H1 (cell line): ENCODE measurements at regions not wholly inside any gene's neighbourhood (a gene's known extent, or its start where the extent isn't known, plus 50 kb on each side); places are given as distances from the start of the nearest gene placed in this dataset.

Experiments
- CTCF ChIA-PET: fragments of 300-600 bp; sonication (Branson Sonifier 250); formaldehyde crosslinking; loops from one replicate; lab custom pipeline; 2021; ENCODE audit not compliant: partially characterized antibody; lab: Charles Lee
- POLR2A ChIA-PET: fragments of 300-600 bp; sonication (Branson Sonifier 250); formaldehyde crosslinking; loops from one replicate; lab custom pipeline; 2021; ENCODE audit warnings: inconsistent platforms; ENCODE audit not compliant: partially characterized antibody; lab: Charles Lee
- DNase-seq, 2 experiments: peaks; one replicate each; pipeline versions ENCODE4 v3.0.0 to v3.0.0-alpha.2; 2010 to 2022; ENCODE audit warnings: low spot score in 2 of 2, low read depth in 1 of 2, mixed read lengths in 1 of 2
- FAIRE-seq: peaks from 2 replicates; lab custom pipeline; 2011; peaks lifted over from hg19 to GRCh38; lab: Jason Lieb, UNC
- H2AFZ ChIP-seq: 2 replicates; pipeline ENCODE4 v1.8.1; 2012; ENCODE audit warnings: low read length, inconsistent platforms
- H2AK5ac ChIP-seq: 2 replicates; pipeline ENCODE4 v1.6.1; 2013; ENCODE audit warnings: low read depth, low read length
- H2BK120ac ChIP-seq: replicated peaks from 2 replicates; pipeline ENCODE3; 2013; ENCODE audit warnings: low read depth, low read length, inconsistent platforms
- H2BK12ac ChIP-seq: 2 replicates; pipeline ENCODE4 v1.6.1; 2013; ENCODE audit warnings: low read depth, low read length
- H2BK15ac ChIP-seq: 2 replicates; pipeline ENCODE4 v1.6.1; 2013; ENCODE audit warnings: low read length
- H2BK20ac ChIP-seq: 2 replicates; pipeline ENCODE4 v1.6.1; 2013; ENCODE audit warnings: low read length
- H2BK5ac ChIP-seq: 2 replicates; pipeline ENCODE4 v1.6.1; 2013; ENCODE audit warnings: low read depth, low read length
- H3K14ac ChIP-seq: 2 replicates; pipeline ENCODE4 v1.6.1; 2013; ENCODE audit warnings: inconsistent platforms; ENCODE audit not compliant: insufficient read length
- H3K18ac ChIP-seq: 2 replicates; pipeline ENCODE4 v1.6.1; 2013; ENCODE audit warnings: low read length; ENCODE audit errors: extremely low read depth
- H3K23ac ChIP-seq: 2 replicates; pipeline ENCODE4 v1.6.1; 2013; ENCODE audit warnings: inconsistent platforms; ENCODE audit not compliant: insufficient read length
- H3K23me2 ChIP-seq: 2 replicates; pipeline ENCODE4 v1.6.1; 2013; ENCODE audit warnings: low read depth, low read length
- H3K27ac ChIP-seq: 2 replicates; pipeline ENCODE4 v1.6.1; 2011; ENCODE audit warnings: low read depth, low read length, inconsistent platforms
- H3K27me3 ChIP-seq, 4 experiments: replicated peaks in 1 of 4; 1 replicate in 1 of 4; 2 replicates in 3 of 4; pipeline versions ENCODE4 v1.6.1 to v1.8.1; 2011 to 2013; ENCODE audit warnings: low read length in 3 of 4, mild to moderate bottlenecking in 3 of 4, inconsistent platforms in 2 of 4, mixed read lengths in 2 of 4, moderate library complexity in 1 of 4; ENCODE audit not compliant: control insufficient read depth in 3 of 4, insufficient read depth in 3 of 4; ENCODE audit errors: extremely low read depth in 1 of 4
- H3K36me3 ChIP-seq, 4 experiments: 2 replicates each; pipeline versions ENCODE4 v1.6.1 to v1.8.1; 2011 to 2013; ENCODE audit warnings: mild to moderate bottlenecking in 4 of 4, low read length in 3 of 4, moderate library complexity in 2 of 4, control low read depth in 1 of 4, inconsistent platforms in 1 of 4; ENCODE audit not compliant: insufficient read depth in 4 of 4, control insufficient read depth in 2 of 4
- H3K4ac ChIP-seq: replicated peaks from 2 replicates; pipeline ENCODE3; 2013; ENCODE audit warnings: low read length, low read depth, mixed read lengths, inconsistent platforms; ENCODE audit not compliant: insufficient read length
- H3K4me1 ChIP-seq, 4 experiments: replicated peaks in 1 of 4; 1 replicate in 1 of 4; 2 replicates in 3 of 4; pipeline versions ENCODE4 v1.6.1 to v1.8.1; 2011 to 2013; ENCODE audit warnings: low read length in 3 of 4, inconsistent platforms in 2 of 4, mixed read lengths in 1 of 4; ENCODE audit not compliant: insufficient read depth in 4 of 4, control insufficient read depth in 3 of 4
- H3K4me2 ChIP-seq, 2 experiments: 2 replicates each; pipeline versions ENCODE4 v1.6.1 to v1.8.1; 2011 to 2013; ENCODE audit warnings: low read depth in 2 of 2, low read length in 2 of 2, control low read depth in 1 of 2, inconsistent platforms in 1 of 2, mild to moderate bottlenecking in 1 of 2; ENCODE audit not compliant: insufficient read depth in 1 of 2
- H3K4me3 ChIP-seq, 4 experiments: fragments of 200-600, 300-600 bp in 1 of 4; sonication (generic), shearing (Covaris generic), sonication (Bioruptor Twin) in 1 of 4; 2 replicates each; pipeline versions ENCODE4 v1.5.1 to v1.8.1; 2011 to 2016; ENCODE audit warnings: low read length in 4 of 4, low read depth in 3 of 4, control low read depth in 2 of 4, inconsistent platforms in 2 of 4, mild to moderate bottlenecking in 2 of 4, mixed read lengths in 1 of 4, moderate library complexity in 1 of 4; ENCODE audit not compliant: insufficient read depth in 2 of 4; ENCODE audit errors: extremely low read depth in 1 of 4
- H3K56ac ChIP-seq: replicated peaks from 2 replicates; pipeline ENCODE3; 2013; ENCODE audit warnings: low read depth, mild to moderate bottlenecking, mixed read lengths, low read length, inconsistent platforms; ENCODE audit not compliant: insufficient read length
- H3K79me1 ChIP-seq: 2 replicates; pipeline ENCODE4 v1.6.1; 2013; ENCODE audit warnings: low read depth, low read length, control low read depth
- H3K79me2 ChIP-seq, 2 experiments: 2 replicates each; pipeline versions ENCODE4 v1.6.1 to v1.8.1; 2012 to 2013; ENCODE audit warnings: low read length in 2 of 2, mild to moderate bottlenecking in 2 of 2, inconsistent platforms in 1 of 2; ENCODE audit not compliant: insufficient read depth in 2 of 2, control insufficient read depth in 1 of 2
- H3K9ac ChIP-seq, 4 experiments: replicated peaks in 1 of 4; 1 replicate in 1 of 4; 2 replicates in 3 of 4; pipeline versions ENCODE4 v1.6.1 to v1.8.1; 2011 to 2013; ENCODE audit warnings: low read depth in 3 of 4, low read length in 3 of 4, control low read depth in 2 of 4, mild to moderate bottlenecking in 2 of 4, moderate library complexity in 2 of 4, inconsistent platforms in 1 of 4; ENCODE audit errors: extremely low read depth in 1 of 4
- H3K9me3 ChIP-seq, 2 experiments: 2 replicates each; pipeline versions ENCODE4 v1.6.1 to v1.8.1; 2012 to 2013; ENCODE audit warnings: mild to moderate bottlenecking in 2 of 2, moderate library complexity in 2 of 2, control low read depth in 1 of 2, inconsistent platforms in 1 of 2, low read depth in 1 of 2, low read length in 1 of 2, mixed read lengths in 1 of 2; ENCODE audit not compliant: insufficient read depth in 2 of 2
- H4K20me1 ChIP-seq, 2 experiments: replicated peaks in 1 of 2; 2 replicates each; pipeline versions ENCODE3 to v1.8.1; 2011 to 2013; ENCODE audit warnings: inconsistent platforms in 2 of 2, low read length in 2 of 2, mild to moderate bottlenecking in 1 of 2; ENCODE audit not compliant: insufficient read depth in 2 of 2, control insufficient read depth in 1 of 2
- H4K5ac ChIP-seq: 2 replicates; pipeline ENCODE4 v1.6.1; 2013; ENCODE audit warnings: low read length, low read depth, mixed read lengths, inconsistent platforms; ENCODE audit not compliant: insufficient read length
- H4K8ac ChIP-seq: 2 replicates; pipeline ENCODE4 v1.8.0; 2013; ENCODE audit warnings: mild to moderate bottlenecking, moderate library complexity, low read length, inconsistent platforms; ENCODE audit not compliant: insufficient read depth; ENCODE audit errors: extremely low read depth
- H4K91ac ChIP-seq: replicated peaks from 2 replicates; pipeline ENCODE3; 2013; ENCODE audit warnings: low read length, mixed read lengths, inconsistent platforms; ENCODE audit not compliant: insufficient read length
- ASH2L ChIP-seq: fragments of 200-600, 300-600 bp; sonication (generic); IDR thresholded peaks from one replicate; pipeline ENCODE4 v1.7.1; 2017; ENCODE audit warnings: low read length
- ATF2 ChIP-seq: IDR thresholded peaks from 2 replicates; pipeline ENCODE4 v1.6.1; 2012; ENCODE audit warnings: low read length, inconsistent platforms
- EP300 ChIP-seq, 2 experiments: IDR thresholded peaks; 1 replicate in 1 of 2; 2 replicates in 1 of 2; pipeline ENCODE4 v1.6.1; 2011 to 2012; ENCODE audit warnings: low read depth in 2 of 2, low read length in 2 of 2, mild to moderate bottlenecking in 2 of 2, borderline replicate concordance in 1 of 2, inconsistent platforms in 1 of 2, moderate library complexity in 1 of 2
- GTF2F1 ChIP-seq: IDR thresholded peaks from 2 replicates; pipeline ENCODE4 v1.6.1; 2012; ENCODE audit warnings: low read depth, low read length, improper control_type of control experiment, borderline replicate concordance
- POU5F1 ChIP-seq: IDR thresholded peaks from 2 replicates; pipeline ENCODE4 v1.6.1; 2011; ENCODE audit warnings: low read depth, mild to moderate bottlenecking, low read length, moderate library complexity
- SP2 ChIP-seq: IDR thresholded peaks from 2 replicates; pipeline ENCODE4 v1.6.1; 2012; ENCODE audit warnings: mild to moderate bottlenecking, low read length, inconsistent platforms
- TCF12 ChIP-seq: IDR thresholded peaks from 2 replicates; pipeline ENCODE4 v1.6.1; 2011; ENCODE audit warnings: low read depth, mild to moderate bottlenecking, low read length
- USF2 ChIP-seq: IDR thresholded peaks from 2 replicates; pipeline ENCODE4 v1.6.1; 2011; ENCODE audit warnings: low read length, improper control_type of control experiment
- WGBS, 2 experiments: shearing (Covaris generic) in 1 of 2; methylation state at CpG; one replicate each; pipeline versions ENCODE4 v1.1.6 to v1.1.7; 2013 to 2015; ENCODE audit warnings: low lambda C conversion rate in 2 of 2, mixed read lengths in 2 of 2, inconsistent platforms in 1 of 2, low coverage in 1 of 2, missing lambda C conversion rate in 1 of 2; ENCODE audit not compliant: insufficient replicate concordance in 2 of 2, insufficient coverage in 1 of 2, insufficient read length in 1 of 2; ENCODE audit errors: extremely low coverage in 1 of 2, missing lambda C conversion rate in 1 of 2; 5-methylcytosine and 5-hydroxymethylcytosine counted together

- H3K4me1 ChIP-seq: no peaks in the 10 kb centered on the region
- no peak overlapping the region for H3K14ac ChIP-seq
- no peak overlapping the region for H4K91ac ChIP-seq
- H3K23me2 ChIP-seq: no peaks in the 10 kb centered on the region; the same call in 1 of the 2 replicates
- no peak overlapping the region for H3K9ac ChIP-seq
- no peak for FAIRE-seq
- no peak overlapping the region for H2BK120ac ChIP-seq
- H3K18ac ChIP-seq: no peak overlapping the region
- no peak overlapping the region for H3K4me2 ChIP-seq
- no peak overlapping the region for H3K23ac ChIP-seq
- H3K27me3 ChIP-seq: no peaks in the 10 kb centered on the region; a peak in 1 of 7 replicates
- H3K4ac ChIP-seq: no peak overlapping the region
- no peak for DNase-seq
- H3K36me3 ChIP-seq: no peaks in the 10 kb centered on the region
- H4K20me1 ChIP-seq: no peaks in the 10 kb centered on the region
- H3K4me3 ChIP-seq: no peak overlapping the region
- H3K56ac ChIP-seq: no peak overlapping the region
- H2BK5ac ChIP-seq: no peak overlapping the region
- ChIA-PET CTCF (no interaction called here), POLR2A (no interaction called here)
- H4K8ac ChIP-seq: no peak overlapping the region
- H3K9me3 ChIP-seq: peaks cover 0 to 2% of the 10 kb centered on the region in 2 experiments; a peak in 1 of 4 replicates
- H2BK12ac ChIP-seq: no peak overlapping the region
- H2BK15ac ChIP-seq: no peak overlapping the region
- no peak overlapping the region for H2BK20ac ChIP-seq
- H3K79me1 ChIP-seq: no peaks in the 10 kb centered on the region
- 95% methylated on average over 2 of the region's 2 CpGs; no CpG with 5 or more reads in 1 of the 2 experiments for WGBS, 2 experiments
- no peak overlapping the region for H2AFZ ChIP-seq
- no peak overlapping the region for H4K5ac ChIP-seq
- no peak overlapping the region for H2AK5ac ChIP-seq
- H3K27ac ChIP-seq: no peak overlapping the region
- no peaks in the 10 kb centered on the region for H3K79me2 ChIP-seq
- TF ChIP-seq POU5F1: no peak
- TF ChIP-seq GTF2F1: no peak
- no peak for TF ChIP-seq TCF12
- TF ChIP-seq ATF2: no peak
- no peak for TF ChIP-seq SP2
- no peak for TF ChIP-seq ASH2L
- no peak for TF ChIP-seq USF2
- TF ChIP-seq EP300 (IDR thresholded peaks at IDR 0.05; ENCODE audit: borderline replicate concordance in 1 of 2, low read depth in 2 of 2, low read length in 2 of 2): no peak
These were observed 151.6 kb upstream of the UBE2E3 start for GRCh38 chr2:180828756-180829155.
